PC-3 (cell line): ENCODE measurements at regions not wholly inside any gene's neighbourhood (a gene's known extent, or its start where the extent isn't known, plus 50 kb on each side); places are given as distances from the start of the nearest gene placed in this dataset.

Source experiments
- ATAC-seq: fragments of 200-7000 bp; cut with Tn5 transposase; 2 replicates; pipeline ENCODE4 v1.9.1; 2020; ENCODE audit warnings: mild to moderate bottlenecking, moderate library complexity
- BruUV-seq: library from RNA; stranded (reverse); fragments of 400-500 nt; replicated peaks from 2 replicates; lab custom pipeline; 2021; lab: Mats Ljungman, UMichigan
- CTCF ChIA-PET: fragments of 300-600 bp; sonication (Branson Sonifier 250); formaldehyde crosslinking; loops from one replicate; lab custom pipeline; 2022; ENCODE audit warnings: antibody characterized with exemption; lab: Charles Lee
- POLR2A ChIA-PET: fragments of 300-600 bp; sonication (Branson Sonifier 250); formaldehyde crosslinking; loops from one replicate; lab custom pipeline; 2022; ENCODE audit warnings: antibody characterized with exemption; ENCODE audit not compliant: unreplicated experiment; lab: Charles Lee
- DNase-seq: peaks from one replicate; pipeline ENCODE4 v3.0.0-alpha.2; 2015
- H2AFZ ChIP-seq: fragments of 300-600 bp; sonication (generic); 2 replicates; pipeline ENCODE4 v1.6.0; 2016; ENCODE audit warnings: antibody characterized with exemption, low read length
- H3F3A ChIP-seq: fragments of 300-600 bp; sonication (generic); one replicate; pipeline ENCODE4 v1.6.0; 2017; ENCODE audit warnings: antibody characterized with exemption, low read length, control low read depth, mild to moderate bottlenecking; ENCODE audit not compliant: unreplicated experiment
- H3K27ac ChIP-seq: fragments of 300-600 bp; sonication (generic); 2 replicates; pipeline ENCODE4 v1.5.1; 2016; ENCODE audit warnings: mild to moderate bottlenecking, low read length
- H3K27me3 ChIP-seq: fragments of 300-600 bp; sonication (generic); 2 replicates; pipeline ENCODE4 v1.6.1; 2016; ENCODE audit warnings: low read length, mixed read lengths
- H3K36me3 ChIP-seq: fragments of 300-600 bp; sonication (generic); 2 replicates; pipeline ENCODE4 v1.6.1; 2016; ENCODE audit warnings: low read depth, mixed run types, low read length, mixed read lengths
- H3K4me1 ChIP-seq: fragments of 300-600 bp; sonication (generic); 2 replicates; pipeline ENCODE4 v1.5.1; 2016; ENCODE audit warnings: low read length; ENCODE audit not compliant: insufficient read depth
- H3K4me2 ChIP-seq: fragments of 300-600 bp; sonication (generic); 2 replicates; pipeline ENCODE4 v1.6.0; 2016; ENCODE audit warnings: low read length
- H3K4me3 ChIP-seq: fragments of 300-600 bp; sonication (generic); 2 replicates; pipeline ENCODE4 v1.5.1; 2016; ENCODE audit warnings: mild to moderate bottlenecking, low read length, mixed read lengths
- H3K79me2 ChIP-seq: fragments of 300-600 bp; sonication (generic); 2 replicates; pipeline ENCODE4 v1.6.1; 2017; ENCODE audit warnings: low read length, mixed read lengths
- H3K9ac ChIP-seq: fragments of 300-600 bp; sonication (generic); 2 replicates; pipeline ENCODE4 v1.6.0; 2016; ENCODE audit warnings: mild to moderate bottlenecking, low read length
- H3K9me2 ChIP-seq: fragments of 300-600 bp; sonication (generic); replicated peaks from 2 replicates; pipeline ENCODE4 v1.6.1; 2016; ENCODE audit warnings: mixed run types, low read length, mixed read lengths
- H3K9me3 ChIP-seq: fragments of 300-600 bp; sonication (generic); 2 replicates; pipeline ENCODE4 v1.6.1; 2016; ENCODE audit warnings: low read length, mixed read lengths
- H4K20me1 ChIP-seq: fragments of 300-600 bp; sonication (generic); 2 replicates; pipeline ENCODE4 v1.6.1; 2016; ENCODE audit warnings: low read length, mixed read lengths
- EZH2 ChIP-seq: fragments of 300-600 bp; sonication (generic); IDR thresholded peaks from one replicate; pipeline ENCODE4 v1.6.1; 2017; ENCODE audit warnings: antibody characterized with exemption, mild to moderate bottlenecking, low read length; ENCODE audit not compliant: unreplicated experiment
- EZH2phosphoT487 ChIP-seq: fragments of 300-600 bp; sonication (generic); IDR thresholded peaks from 2 replicates; pipeline ENCODE4 v1.6.1; 2018; ENCODE audit warnings: mild to moderate bottlenecking, antibody characterized with exemption, low read length, borderline replicate concordance
- intact Hi-C: fragments of 100-400 bp; cut with micrococcal nuclease; formaldehyde crosslinking; loops from 2 replicates; pipeline ENCODE4 v1.9.0; 2023
- TF ChIP-seq, protein P1 (sequence below): fragments of 300-600 bp; sonication (generic); conservative IDR thresholded peaks from 2 replicates; pipeline ENCODE4 v1.5.1; 2017; ENCODE audit warnings: antibody characterized with exemption, low read depth, mild to moderate bottlenecking, low read length

GRCh38 chr6:33959329-33959651 is 155.5 kb upstream of the MLN start:
- H3K4me2 ChIP-seq: no peak overlapping the region
- no peaks in the 10 kb centered on the region for H4K20me1 ChIP-seq
- TF ChIP-seq EZH2phosphoT487: no peak
- no peak overlapping the region for H3K4me3 ChIP-seq
- no peak for ATAC-seq
- H3K79me2 ChIP-seq: no peaks in the 10 kb centered on the region
- intact Hi-C loops: no loop called here
- H3K36me3 ChIP-seq: no peaks in the 10 kb centered on the region
- CTCF ChIA-PET: interaction anchor here (0.5 kb wide), 1 partner anchor 457 kb away, joined by 5 read pairs; no protein-coding TSS in a partner anchor
- POLR2A ChIA-PET: no interaction called here
- BruUV-seq: no TSS peak
- DNase-seq: no peak
- H3F3A ChIP-seq: no peaks in the 10 kb centered on the region
- H3K27ac ChIP-seq: no peak overlapping the region
- no peaks in the 10 kb centered on the region for H3K9me3 ChIP-seq
- H3K27me3 ChIP-seq: peaks cover 10% of the 10 kb centered on the region
- peaks cover 4% of the 10 kb centered on the region for H3K4me1 ChIP-seq
- no peak overlapping the region for H3K9ac ChIP-seq
- H2AFZ ChIP-seq: no peak overlapping the region
- H3K9me2 ChIP-seq: no peaks in the 10 kb centered on the region

- no peaks in the 10 kb centered on the region for H3K9me2 ChIP-seq
These were observed 154.9 kb upstream of the MLN start for GRCh38 chr6:33958526-33959328.

DNA sequence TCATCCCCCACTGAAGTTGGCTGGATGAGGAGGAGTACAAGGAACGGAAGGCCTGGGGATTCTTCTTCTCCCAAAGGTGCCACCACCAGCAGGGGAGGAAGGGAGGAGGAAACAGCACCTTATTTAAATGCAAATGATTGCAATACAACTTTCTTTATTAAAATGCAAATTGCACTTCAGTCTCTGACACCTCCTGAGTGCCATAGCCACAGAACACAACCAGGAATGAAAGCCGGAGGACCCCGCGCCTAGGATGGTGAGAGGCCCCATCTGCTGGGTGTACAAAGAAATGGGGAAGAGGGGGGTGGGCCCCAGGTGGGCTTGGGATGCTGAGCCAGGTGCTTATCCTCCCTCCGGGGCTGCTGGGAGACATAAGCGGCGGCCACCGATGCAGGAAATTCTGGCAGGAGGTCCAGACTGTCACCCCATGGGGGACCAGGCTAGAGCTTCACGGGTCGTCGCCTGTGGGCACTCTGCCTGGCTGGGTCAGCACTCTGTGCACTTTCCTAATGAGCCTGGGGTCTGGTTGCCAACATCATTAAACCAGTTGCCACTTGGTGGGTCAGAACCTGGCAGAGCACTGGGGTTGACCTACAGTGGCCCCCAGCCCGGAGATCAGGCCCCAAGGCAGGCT is 154.2 kb upstream of the MLN start:
- ATAC-seq (no peak), DNase-seq (no peak)
- Histone ChIP-seq H3K36me3 (no peaks in the 10 kb centered on the region), H3K4me1 (peaks cover 4% of the 10 kb centered on the region), H3K27me3 (peaks cover 16% of the 10 kb centered on the region), H2AFZ (no peak overlapping the region), H3K9me3 (no peaks in the 10 kb centered on the region), H4K20me1 (no peaks in the 10 kb centered on the region), H3K4me2 (no peak overlapping the region), H3F3A (no peaks in the 10 kb centered on the region), H3K9me2 (no peaks in the 10 kb centered on the region), H3K9ac (no peak overlapping the region), H3K27ac (no peak overlapping the region), H3K79me2 (no peaks in the 10 kb centered on the region), H3K4me3 (no peak overlapping the region)
- ChIA-PET CTCF (interaction anchor here (0.6 kb wide), 1 partner anchor 55 kb away, joined by 3 read pairs; no protein-coding TSS in a partner anchor), POLR2A (no interaction called here)
- TF ChIP-seq, protein P1, sequence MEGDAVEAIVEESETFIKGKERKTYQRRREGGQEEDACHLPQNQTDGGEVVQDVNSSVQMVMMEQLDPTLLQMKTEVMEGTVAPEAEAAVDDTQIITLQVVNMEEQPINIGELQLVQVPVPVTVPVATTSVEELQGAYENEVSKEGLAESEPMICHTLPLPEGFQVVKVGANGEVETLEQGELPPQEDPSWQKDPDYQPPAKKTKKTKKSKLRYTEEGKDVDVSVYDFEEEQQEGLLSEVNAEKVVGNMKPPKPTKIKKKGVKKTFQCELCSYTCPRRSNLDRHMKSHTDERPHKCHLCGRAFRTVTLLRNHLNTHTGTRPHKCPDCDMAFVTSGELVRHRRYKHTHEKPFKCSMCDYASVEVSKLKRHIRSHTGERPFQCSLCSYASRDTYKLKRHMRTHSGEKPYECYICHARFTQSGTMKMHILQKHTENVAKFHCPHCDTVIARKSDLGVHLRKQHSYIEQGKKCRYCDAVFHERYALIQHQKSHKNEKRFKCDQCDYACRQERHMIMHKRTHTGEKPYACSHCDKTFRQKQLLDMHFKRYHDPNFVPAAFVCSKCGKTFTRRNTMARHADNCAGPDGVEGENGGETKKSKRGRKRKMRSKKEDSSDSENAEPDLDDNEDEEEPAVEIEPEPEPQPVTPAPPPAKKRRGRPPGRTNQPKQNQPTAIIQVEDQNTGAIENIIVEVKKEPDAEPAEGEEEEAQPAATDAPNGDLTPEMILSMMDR: no peak
- TF ChIP-seq EZH2phosphoT487 (no peak), EZH2 (no peak)
- intact Hi-C loops: no loop called here
- BruUV-seq: no TSS peak

More at GRCh38 chr6:33958526-33959328, 154.9 kb upstream of the MLN start:
- ATAC-seq (no peak), DNase-seq (peak; percentile 4)
- POLR2A ChIA-PET: no interaction called here
- no TSS peak for BruUV-seq
- Histone ChIP-seq H3K36me3 (no peaks in the 10 kb centered on the region), H3K79me2 (no peaks in the 10 kb centered on the region), H3K4me2 (no peak overlapping the region), H4K20me1 (no peaks in the 10 kb centered on the region), H3K9ac (no peak overlapping the region), H2AFZ (no peak overlapping the region), H3F3A (no peaks in the 10 kb centered on the region), H3K9me3 (no peaks in the 10 kb centered on the region), H3K4me3 (no peak overlapping the region), H3K27me3 (peaks cover 9% of the 10 kb centered on the region), H3K4me1 (peaks cover 4% of the 10 kb centered on the region), H3K27ac (no peak overlapping the region)
- intact Hi-C loops: no loop called here
- CTCF ChIA-PET: interaction anchor here (0.5 kb wide), 1 partner anchor 457 kb away, joined by 5 read pairs; no protein-coding TSS in a partner anchor
- TF ChIP-seq EZH2: no peak
- TF ChIP-seq, protein P1: peak; percentile 57
- TF ChIP-seq EZH2phosphoT487: no peak
